Smooth muscle cell (in vitro differentiated cells): ENCODE measurements at regions not wholly inside any gene's neighbourhood (a gene's known extent, or its start where the extent isn't known, plus 50 kb on each side); places are given as distances from the start of the nearest gene placed in this dataset.

Experiments used
- DNase-seq: peaks from one replicate; lab custom pipeline; 2025; ENCODE audit not compliant: unreplicated experiment; lab: John Stamatoyannopoulos, UW
- H2AFZ ChIP-seq: fragments of 200-600 bp; sonication (generic); 2 replicates; pipeline ENCODE4 v1.6.0; 2016; ENCODE audit warnings: antibody characterized with exemption, low read depth, mild to moderate bottlenecking
- H3F3A ChIP-seq: fragments of 200-600 bp; sonication (generic); 2 replicates; pipeline ENCODE4 v1.6.0; 2017; ENCODE audit warnings: antibody characterized with exemption, low read depth
- H3K27ac ChIP-seq: fragments of 200-600 bp; sonication (generic); 2 replicates; pipeline ENCODE4 v1.5.1; 2016; ENCODE audit warnings: low read depth, mild to moderate bottlenecking
- H3K27me3 ChIP-seq: fragments of 200-600 bp; sonication (generic); 2 replicates; pipeline ENCODE4 v1.6.1; 2016; ENCODE audit warnings: low read depth, mild to moderate bottlenecking
- H3K36me3 ChIP-seq: fragments of 200-600 bp; sonication (generic); 2 replicates; pipeline ENCODE4 v1.5.1; 2016; ENCODE audit warnings: low read depth
- H3K4me1 ChIP-seq: fragments of 200-600 bp; sonication (generic); 2 replicates; pipeline ENCODE4 v1.5.1; 2016; ENCODE audit warnings: low read depth
- H3K4me2 ChIP-seq: fragments of 200-600 bp; sonication (generic); 2 replicates; pipeline ENCODE4 v1.6.0; 2016; ENCODE audit warnings: mild to moderate bottlenecking
- H3K4me3 ChIP-seq: fragments of 200-600 bp; sonication (generic); 2 replicates; pipeline ENCODE4 v1.5.1; 2016; ENCODE audit warnings: mild to moderate bottlenecking
- H3K79me2 ChIP-seq: fragments of 200-600 bp; sonication (generic); 2 replicates; pipeline ENCODE4 v1.6.0; 2016; ENCODE audit warnings: low read depth, mild to moderate bottlenecking
- H3K9ac ChIP-seq: fragments of 200-600 bp; sonication (generic); 2 replicates; pipeline ENCODE4 v1.6.0; 2016; ENCODE audit warnings: low read depth
- H3K9me3 ChIP-seq: fragments of 200-600 bp; sonication (generic); replicated peaks from 2 replicates; pipeline ENCODE4 v1.5.1; 2016; ENCODE audit warnings: low read depth
- H4K20me1 ChIP-seq: fragments of 200-600 bp; sonication (generic); 2 replicates; pipeline ENCODE4 v1.6.0; 2016; ENCODE audit warnings: low read depth
- WGBS: methylation state at CpG from one replicate; pipeline ENCODE4 v1.1.7; 2016; ENCODE audit warnings: low lambda C conversion rate; 5-methylcytosine and 5-hydroxymethylcytosine counted together
- TF ChIP-seq, protein P1 (sequence below): fragments of 200-600 bp; sonication (generic); IDR thresholded peaks from 2 replicates; pipeline ENCODE4 v1.5.1; 2017; ENCODE audit warnings: borderline replicate concordance, mild to moderate bottlenecking, antibody characterized with exemption; ENCODE audit not compliant: insufficient read depth, poor library complexity, severe bottlenecking

DNA sequence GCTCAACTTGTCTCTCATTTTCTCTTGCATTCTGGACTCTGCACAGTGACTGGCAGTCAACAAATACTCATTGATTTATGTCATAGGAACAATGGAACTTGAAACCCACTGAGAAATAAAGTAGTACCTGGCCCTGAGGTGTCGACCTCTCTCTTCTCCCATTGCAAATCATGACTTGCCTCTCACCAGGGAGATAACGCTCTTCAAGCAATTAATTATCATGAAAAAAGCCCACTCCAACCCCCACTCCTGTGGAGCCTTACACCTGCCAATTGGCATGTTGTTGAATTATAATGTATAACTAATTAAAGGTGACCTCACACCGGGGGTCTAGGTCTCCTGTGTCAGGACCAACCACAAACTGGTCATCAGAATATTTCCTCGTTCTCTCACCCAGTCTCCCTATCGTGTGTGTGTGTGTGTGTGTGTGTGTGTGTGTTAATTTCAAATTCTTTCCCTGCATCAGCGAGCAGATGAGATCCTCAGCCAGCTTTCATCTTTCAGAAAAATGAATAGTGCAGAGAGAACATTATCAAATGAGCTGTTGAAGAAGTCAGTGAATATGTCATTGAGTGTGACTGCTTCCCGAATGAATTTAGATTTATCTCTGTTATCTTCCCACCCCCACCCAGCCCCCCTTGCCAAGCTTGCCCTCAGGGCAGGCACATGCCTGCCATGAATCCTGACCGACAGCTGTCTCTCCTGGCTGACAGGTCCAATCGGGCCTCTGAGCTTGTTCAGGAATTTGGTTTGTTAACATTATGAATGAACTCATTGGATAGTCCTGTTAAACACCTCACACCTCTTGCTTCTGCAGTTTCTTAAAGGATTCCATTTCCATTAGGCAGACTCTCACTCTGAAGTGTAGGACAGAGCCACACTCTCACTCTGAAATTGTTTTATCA, 357.4 kb downstream of the INSC start:
- no peak for DNase-seq
- TF ChIP-seq, protein P1, sequence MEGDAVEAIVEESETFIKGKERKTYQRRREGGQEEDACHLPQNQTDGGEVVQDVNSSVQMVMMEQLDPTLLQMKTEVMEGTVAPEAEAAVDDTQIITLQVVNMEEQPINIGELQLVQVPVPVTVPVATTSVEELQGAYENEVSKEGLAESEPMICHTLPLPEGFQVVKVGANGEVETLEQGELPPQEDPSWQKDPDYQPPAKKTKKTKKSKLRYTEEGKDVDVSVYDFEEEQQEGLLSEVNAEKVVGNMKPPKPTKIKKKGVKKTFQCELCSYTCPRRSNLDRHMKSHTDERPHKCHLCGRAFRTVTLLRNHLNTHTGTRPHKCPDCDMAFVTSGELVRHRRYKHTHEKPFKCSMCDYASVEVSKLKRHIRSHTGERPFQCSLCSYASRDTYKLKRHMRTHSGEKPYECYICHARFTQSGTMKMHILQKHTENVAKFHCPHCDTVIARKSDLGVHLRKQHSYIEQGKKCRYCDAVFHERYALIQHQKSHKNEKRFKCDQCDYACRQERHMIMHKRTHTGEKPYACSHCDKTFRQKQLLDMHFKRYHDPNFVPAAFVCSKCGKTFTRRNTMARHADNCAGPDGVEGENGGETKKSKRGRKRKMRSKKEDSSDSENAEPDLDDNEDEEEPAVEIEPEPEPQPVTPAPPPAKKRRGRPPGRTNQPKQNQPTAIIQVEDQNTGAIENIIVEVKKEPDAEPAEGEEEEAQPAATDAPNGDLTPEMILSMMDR, result no peak
- H3K4me2 ChIP-seq, result no peak overlapping the region
- no peak overlapping the region for H3K9ac ChIP-seq
- no peaks in the 10 kb centered on the region for H3K4me1 ChIP-seq
- no peaks in the 10 kb centered on the region for H3K79me2 ChIP-seq
- H2AFZ ChIP-seq, result no peak overlapping the region
- no peak overlapping the region for H3K4me3 ChIP-seq
- no peaks in the 10 kb centered on the region for H3F3A ChIP-seq
- no peak overlapping the region for H3K27ac ChIP-seq
- no peaks in the 10 kb centered on the region for H3K9me3 ChIP-seq
- peaks cover 1% of the 10 kb centered on the region for H3K27me3 ChIP-seq
- H3K36me3 ChIP-seq, result no peaks in the 10 kb centered on the region
- WGBS, result 37% methylated on average over 9 of the region's 9 CpGs
- no peaks in the 10 kb centered on the region for H4K20me1 ChIP-seq

DNA sequence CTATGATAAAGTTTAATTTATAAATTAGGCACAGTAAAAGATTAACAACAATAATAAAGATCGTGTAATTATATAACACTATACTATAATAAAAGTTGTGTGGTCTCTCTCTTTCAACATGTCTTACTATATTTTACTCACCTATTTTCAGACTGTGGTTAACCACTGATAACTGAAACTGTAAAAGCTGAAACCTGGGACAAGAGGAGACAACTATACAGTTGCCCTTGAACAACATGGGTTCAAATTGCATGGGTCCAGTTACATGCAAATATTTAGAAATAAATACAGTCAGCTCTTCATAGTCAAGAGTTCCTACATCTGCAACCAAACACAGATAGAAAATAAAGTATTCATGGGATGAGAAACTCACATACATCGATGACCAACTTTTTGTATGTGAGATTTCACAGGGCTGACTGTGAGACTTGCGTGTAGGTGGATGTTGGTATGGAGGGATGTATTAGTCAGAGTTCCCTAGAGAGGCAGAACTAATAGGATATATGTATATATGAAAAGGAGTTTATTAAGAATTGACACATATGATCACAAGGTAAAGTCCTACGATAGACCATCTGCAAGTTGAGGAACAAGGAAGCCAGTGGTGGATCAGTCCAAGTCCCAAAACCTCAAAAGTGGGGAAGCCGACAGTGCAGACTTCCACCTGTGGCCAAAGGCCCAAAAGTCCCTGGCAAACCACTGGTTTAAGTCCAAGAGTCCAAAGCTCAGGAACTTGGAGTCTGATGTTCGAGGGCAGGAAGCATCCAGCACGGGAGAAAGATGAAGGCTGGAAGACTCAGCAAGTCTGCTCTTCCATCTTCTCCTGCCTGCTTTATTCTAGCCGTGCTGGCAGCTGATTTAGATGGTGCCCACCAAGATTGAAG, 359.5 kb downstream of the INSC start:
- Histone ChIP-seq H3K27me3 (no peaks in the 10 kb centered on the region), H3F3A (no peaks in the 10 kb centered on the region), H4K20me1 (no peaks in the 10 kb centered on the region), H3K36me3 (no peaks in the 10 kb centered on the region), H3K4me1 (no peaks in the 10 kb centered on the region), H3K9me3 (no peaks in the 10 kb centered on the region), H3K79me2 (no peaks in the 10 kb centered on the region), H3K4me2 (no peak overlapping the region), H2AFZ (no peak overlapping the region), H3K27ac (no peak overlapping the region), H3K4me3 (no peak overlapping the region), H3K9ac (no peak overlapping the region)
- 83% methylated on average over 8 of the region's 8 CpGs for WGBS
- TF ChIP-seq, protein P1, result no peak
- no peak for DNase-seq

DNA sequence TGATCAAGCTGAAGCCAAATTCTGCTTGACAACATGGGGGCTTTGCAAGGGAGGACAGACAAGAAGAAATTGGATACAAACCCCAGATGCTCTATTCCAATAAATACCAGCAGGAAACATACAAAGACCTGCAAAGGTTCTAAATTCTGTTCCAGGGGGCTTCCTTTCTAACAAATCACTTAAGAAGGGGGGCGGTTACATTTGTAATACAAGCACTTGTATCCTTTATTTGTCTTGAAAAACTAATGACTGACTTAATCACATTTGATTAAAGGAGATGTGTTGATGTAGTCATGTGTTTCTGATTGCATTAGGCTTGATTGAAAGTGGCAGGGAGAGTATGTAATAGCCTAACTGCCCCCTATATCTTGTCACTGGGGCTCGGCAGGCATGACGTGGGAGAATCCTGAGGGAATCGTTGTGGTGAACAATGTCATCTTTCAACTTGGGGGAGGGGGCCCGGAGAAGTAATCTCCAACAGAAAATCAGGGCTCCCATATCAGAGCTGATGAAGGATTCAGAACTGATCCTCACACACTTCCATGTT, 361.7 kb downstream of the INSC start:
- Histone ChIP-seq H3K9ac (no peak overlapping the region), H3K27me3 (no peaks in the 10 kb centered on the region), H4K20me1 (no peaks in the 10 kb centered on the region), H2AFZ (no peak overlapping the region), H3K4me3 (no peak overlapping the region), H3K9me3 (no peaks in the 10 kb centered on the region), H3F3A (no peaks in the 10 kb centered on the region), H3K27ac (no peak overlapping the region), H3K4me1 (no peaks in the 10 kb centered on the region), H3K79me2 (no peaks in the 10 kb centered on the region), H3K36me3 (no peaks in the 10 kb centered on the region), H3K4me2 (no peak overlapping the region)
- TF ChIP-seq, protein P1, result no peak
- DNase-seq, result no peak
- 89% methylated on average over 5 of the region's 5 CpGs for WGBS
